H9 (cell line): ENCODE measurements at regions not wholly inside any gene's neighbourhood (a gene's known extent, or its start where the extent isn't known, plus 50 kb on each side); places are given as distances from the start of the nearest gene placed in this dataset.

Experiments
- DNase-seq: peaks from one replicate; pipeline ENCODE4 v3.0.0-alpha.2; 2017
- H2AFZ ChIP-seq: one replicate; pipeline ENCODE4 v1.6.1; 2013; ENCODE audit warnings: mild to moderate bottlenecking, low read length, control low read depth, moderate library complexity
- H2AK5ac ChIP-seq: 2 replicates; pipeline ENCODE4 v1.6.1; 2013; ENCODE audit warnings: low read length, control low read depth, mixed read lengths; ENCODE audit not compliant: insufficient read length
- H2BK120ac ChIP-seq: one replicate; pipeline ENCODE4 v1.6.1; 2013; ENCODE audit warnings: low read depth, mild to moderate bottlenecking, low read length, control low read depth, inconsistent platforms; ENCODE audit not compliant: poor library complexity, severe bottlenecking
- H2BK12ac ChIP-seq: 2 replicates; pipeline ENCODE4 v1.6.1; 2013; ENCODE audit warnings: low read length, control low read depth, mixed read lengths, low read depth; ENCODE audit not compliant: insufficient read length
- H2BK15ac ChIP-seq: 2 replicates; pipeline ENCODE4 v1.6.1; 2013; ENCODE audit warnings: low read depth, low read length, control low read depth
- H2BK20ac ChIP-seq: one replicate; pipeline ENCODE4 v1.6.1; 2013; ENCODE audit warnings: low read depth, mild to moderate bottlenecking, low read length, control low read depth, inconsistent platforms; ENCODE audit not compliant: poor library complexity, severe bottlenecking
- H2BK5ac ChIP-seq: 2 replicates; pipeline ENCODE4 v1.6.1; 2013; ENCODE audit warnings: low read length, control low read depth, mixed read lengths; ENCODE audit not compliant: insufficient read length
- H3K14ac ChIP-seq: 2 replicates; pipeline ENCODE4 v1.6.1; 2013; ENCODE audit warnings: low read length, control low read depth; ENCODE audit not compliant: insufficient read depth
- H3K18ac ChIP-seq: 2 replicates; pipeline ENCODE4 v1.6.1; 2013; ENCODE audit warnings: low read depth, mild to moderate bottlenecking, mixed read lengths, low read length, control low read depth; ENCODE audit not compliant: insufficient read length
- H3K23ac ChIP-seq: 2 replicates; pipeline ENCODE4 v1.6.1; 2013; ENCODE audit warnings: low read length, control low read depth, mixed read lengths, low read depth; ENCODE audit not compliant: insufficient read length
- H3K23me2 ChIP-seq: 2 replicates; pipeline ENCODE4 v1.6.1; 2013; ENCODE audit warnings: low read depth, mild to moderate bottlenecking, mixed read lengths, low read length, control low read depth; ENCODE audit not compliant: insufficient read length, poor library complexity, severe bottlenecking
- H3K27ac ChIP-seq: 2 replicates; pipeline ENCODE4 v1.5.1; 2013; ENCODE audit warnings: low read length, control low read depth, mixed read lengths, low read depth; ENCODE audit not compliant: insufficient read length
- H3K27me3 ChIP-seq: 2 replicates; pipeline ENCODE4 v1.6.1; 2013; ENCODE audit warnings: low read length, control low read depth, inconsistent platforms; ENCODE audit not compliant: insufficient read depth
- H3K4ac ChIP-seq: 2 replicates; pipeline ENCODE4 v1.6.1; 2013; ENCODE audit warnings: low read depth, mild to moderate bottlenecking, control low read depth, inconsistent platforms, low read length, moderate library complexity
- H3K4me1 ChIP-seq: 2 replicates; pipeline ENCODE4 v1.6.1; 2013; ENCODE audit warnings: low read length, control low read depth, inconsistent platforms; ENCODE audit not compliant: insufficient read depth
- H3K4me2 ChIP-seq: 2 replicates; pipeline ENCODE4 v1.6.1; 2013; ENCODE audit warnings: low read length, control low read depth, mixed read lengths; ENCODE audit not compliant: insufficient read length, insufficient read depth
- H3K56ac ChIP-seq: 2 replicates; pipeline ENCODE4 v1.6.1; 2013; ENCODE audit warnings: low read depth, mild to moderate bottlenecking, mixed read lengths, low read length, control low read depth; ENCODE audit not compliant: insufficient read length
- H3K79me1 ChIP-seq: 2 replicates; pipeline ENCODE4 v1.6.1; 2013; ENCODE audit warnings: low read depth, mild to moderate bottlenecking, moderate library complexity, low read length, control low read depth, inconsistent platforms; ENCODE audit not compliant: insufficient read depth, poor library complexity, severe bottlenecking
- H3K79me2 ChIP-seq: 2 replicates; pipeline ENCODE4 v1.6.1; 2013; ENCODE audit warnings: low read length, control low read depth, inconsistent platforms; ENCODE audit not compliant: insufficient read depth
- H3K9ac ChIP-seq: 2 replicates; pipeline ENCODE4 v1.6.1; 2013; ENCODE audit warnings: low read length, control low read depth, mixed read lengths; ENCODE audit not compliant: insufficient read length; ENCODE audit errors: extremely low read depth
- H3K9me3 ChIP-seq: one replicate; pipeline ENCODE4 v1.6.1; 2013; ENCODE audit warnings: low read depth, low read length, inconsistent platforms; ENCODE audit not compliant: control insufficient read depth
- H3T11ph ChIP-seq: one replicate; pipeline ENCODE4 v1.6.1; 2013; ENCODE audit warnings: mild to moderate bottlenecking, low read length, control low read depth, inconsistent platforms
- H4K20me1 ChIP-seq: one replicate; pipeline ENCODE4 v1.6.1; 2013; ENCODE audit not compliant: control insufficient read depth, insufficient read length, insufficient read depth
- H4K5ac ChIP-seq: 2 replicates; pipeline ENCODE4 v1.6.1; 2013; ENCODE audit warnings: low read depth, mild to moderate bottlenecking, mixed read lengths, low read length, control low read depth; ENCODE audit not compliant: insufficient read length
- H4K8ac ChIP-seq: replicated peaks from 2 replicates; pipeline ENCODE4 v1.6.1; 2013; ENCODE audit warnings: low read length, control low read depth, mixed read lengths, low read depth; ENCODE audit not compliant: insufficient read length
- H4K91ac ChIP-seq: 2 replicates; pipeline ENCODE4 v1.6.1; 2013; ENCODE audit warnings: low read depth, mild to moderate bottlenecking, moderate library complexity, mixed read lengths, low read length, control low read depth; ENCODE audit not compliant: insufficient read length
- H3K27ac Mint-ChIP-seq, 3 experiments: 2 replicates in 2 of 3; 3 replicates in 1 of 3; pipeline ENCODE4 v1.8.0; 2020 to 2021; ENCODE audit warnings: mixed read lengths in 3 of 3, mild to moderate bottlenecking in 1 of 3, moderate library complexity in 1 of 3
- H3K27me3 Mint-ChIP-seq: 2 replicates; pipeline ENCODE4 v1.8.0; 2021; ENCODE audit warnings: low read depth, mild to moderate bottlenecking, moderate library complexity, mixed read lengths
- H3K36me3 Mint-ChIP-seq, 3 experiments: 2 replicates in 2 of 3; 3 replicates in 1 of 3; pipeline ENCODE4 v1.8.0; 2020 to 2021; ENCODE audit warnings: low read depth in 3 of 3, mixed read lengths in 3 of 3; ENCODE audit not compliant: insufficient read depth in 1 of 3
- H3K4me1 Mint-ChIP-seq, 2 experiments: 2 replicates each; pipeline ENCODE4 v1.8.0; 2020; ENCODE audit warnings: mixed read lengths in 2 of 2
- H3K4me3 Mint-ChIP-seq, 2 experiments: 2 replicates in 1 of 2; 3 replicates in 1 of 2; pipeline ENCODE4 v1.8.0; 2020 to 2021; ENCODE audit warnings: mild to moderate bottlenecking in 2 of 2, mixed read lengths in 2 of 2, moderate library complexity in 1 of 2
- H3K9me3 Mint-ChIP-seq, 2 experiments: 2 replicates in 1 of 2; 3 replicates in 1 of 2; pipeline ENCODE4 v1.8.0; 2020; ENCODE audit warnings: mild to moderate bottlenecking in 2 of 2, mixed read lengths in 2 of 2, moderate library complexity in 1 of 2
- WGBS: extraction: QIAGEN DNeasy Blood & Tissue Kit; methylation state at CpG from one replicate; pipeline ENCODE4 v1.1.7; 2013; ENCODE audit warnings: missing lambda C conversion rate, low lambda C conversion rate, mixed read lengths; ENCODE audit not compliant: insufficient read length; ENCODE audit errors: extremely low coverage; 5-methylcytosine and 5-hydroxymethylcytosine counted together
- TF ChIP-seq, protein P1 (sequence below): fragments of 200-600 bp; sonication (generic); conservative IDR thresholded peaks from 3 replicates; pipeline ENCODE4 v1.8.0; 2021; ENCODE audit warnings: antibody characterized with exemption, mild to moderate bottlenecking

DNA sequence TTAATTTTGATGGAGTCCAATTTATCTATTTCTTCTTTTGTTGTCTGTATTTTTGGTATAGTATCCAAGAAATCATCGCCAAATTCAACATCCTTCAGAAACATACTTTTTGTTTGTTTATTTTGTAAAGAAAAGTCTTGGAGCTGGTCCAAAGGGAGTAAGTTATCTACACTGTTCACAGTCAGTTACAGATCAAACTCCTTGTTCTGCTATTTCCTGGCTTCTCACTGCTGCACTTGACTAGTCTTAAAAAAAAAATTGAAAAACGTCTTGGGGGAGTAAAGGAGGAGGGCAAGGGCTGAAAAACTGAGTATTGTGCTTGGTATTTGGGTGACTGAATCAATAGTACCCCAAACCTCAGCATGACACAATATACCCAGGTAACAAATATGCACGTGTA is 105.6 kb downstream of the NFKBIZ start:
- no peaks in the 10 kb centered on the region for H3K79me2 ChIP-seq
- H2BK5ac ChIP-seq, result no peak overlapping the region
- H3K23ac ChIP-seq, result no peak overlapping the region
- Mint-ChIP-seq H3K36me3 (no peaks in the 10 kb centered on the region), H3K27ac (no peak overlapping the region), H3K9me3 (no peaks in the 10 kb centered on the region), H3K4me3 (no peak overlapping the region), H3K4me1 (no peaks in the 10 kb centered on the region), H3K27me3 (no peaks in the 10 kb centered on the region)
- no peak overlapping the region for H3K9ac ChIP-seq
- no CpG with 5 or more reads among the region's 3 CpGs for WGBS
- H2BK120ac ChIP-seq, result no peak overlapping the region
- no peaks in the 10 kb centered on the region for H4K20me1 ChIP-seq
- H2AFZ ChIP-seq, result no peak overlapping the region
- no peaks in the 10 kb centered on the region for H3K27me3 ChIP-seq
- H3K9me3 ChIP-seq, result no peaks in the 10 kb centered on the region
- no peak overlapping the region for H2BK12ac ChIP-seq
- TF ChIP-seq, protein P1, sequence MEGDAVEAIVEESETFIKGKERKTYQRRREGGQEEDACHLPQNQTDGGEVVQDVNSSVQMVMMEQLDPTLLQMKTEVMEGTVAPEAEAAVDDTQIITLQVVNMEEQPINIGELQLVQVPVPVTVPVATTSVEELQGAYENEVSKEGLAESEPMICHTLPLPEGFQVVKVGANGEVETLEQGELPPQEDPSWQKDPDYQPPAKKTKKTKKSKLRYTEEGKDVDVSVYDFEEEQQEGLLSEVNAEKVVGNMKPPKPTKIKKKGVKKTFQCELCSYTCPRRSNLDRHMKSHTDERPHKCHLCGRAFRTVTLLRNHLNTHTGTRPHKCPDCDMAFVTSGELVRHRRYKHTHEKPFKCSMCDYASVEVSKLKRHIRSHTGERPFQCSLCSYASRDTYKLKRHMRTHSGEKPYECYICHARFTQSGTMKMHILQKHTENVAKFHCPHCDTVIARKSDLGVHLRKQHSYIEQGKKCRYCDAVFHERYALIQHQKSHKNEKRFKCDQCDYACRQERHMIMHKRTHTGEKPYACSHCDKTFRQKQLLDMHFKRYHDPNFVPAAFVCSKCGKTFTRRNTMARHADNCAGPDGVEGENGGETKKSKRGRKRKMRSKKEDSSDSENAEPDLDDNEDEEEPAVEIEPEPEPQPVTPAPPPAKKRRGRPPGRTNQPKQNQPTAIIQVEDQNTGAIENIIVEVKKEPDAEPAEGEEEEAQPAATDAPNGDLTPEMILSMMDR, result no peak
- H3K18ac ChIP-seq, result no peak overlapping the region
- no peak overlapping the region for H2AK5ac ChIP-seq
- no peak overlapping the region for H3T11ph ChIP-seq
- H4K91ac ChIP-seq, result no peak overlapping the region
- no peak overlapping the region for H3K27ac ChIP-seq
- no peak overlapping the region for H3K4ac ChIP-seq
- no peaks in the 10 kb centered on the region for H3K23me2 ChIP-seq
- H3K56ac ChIP-seq, result no peak overlapping the region
- H3K4me1 ChIP-seq, result no peaks in the 10 kb centered on the region
- DNase-seq, result no peak
- H3K79me1 ChIP-seq, result no peaks in the 10 kb centered on the region
- no peak overlapping the region for H4K8ac ChIP-seq
- H3K14ac ChIP-seq, result no peak overlapping the region
- H2BK15ac ChIP-seq, result no peak overlapping the region
- H4K5ac ChIP-seq, result no peak overlapping the region
- no peak overlapping the region for H3K4me2 ChIP-seq
- H2BK20ac ChIP-seq, result no peak overlapping the region
